ENCODE measurements at regions not wholly inside any gene's neighbourhood (a gene's known extent, or its start where the extent isn't known, plus 50 kb on each side); places are given as distances from the start of the nearest gene placed in this dataset.

GRCh38 chrX:69318651-69319340 lies 153.5 kb upstream of the PJA1 start:
- no peak for TF ChIP-seq CTCF (IDR thresholded peaks at IDR 0.05; ENCODE audit: insufficient read depth, low read length, severe bottlenecking)
- Histone ChIP-seq H3K27me3 (ENCODE audit: control insufficient read depth, insufficient read depth, low read length) (no peaks in the 10 kb centered on the region), H3K36me3 (ENCODE audit: control insufficient read depth, insufficient read depth, low read length) (no peaks in the 10 kb centered on the region), H3K4me3 (ENCODE audit: low read depth, low read length) (no peak overlapping the region)
- no peak for FAIRE-seq
- no peak for DNase-seq (ENCODE audit: low read depth)

- DNase-seq (ENCODE audit: low read depth): no peak
- Histone ChIP-seq H3K36me3 (ENCODE audit: control insufficient read depth, insufficient read depth, low read length) (no peaks in the 10 kb centered on the region), H3K27me3 (ENCODE audit: control insufficient read depth, insufficient read depth, low read length) (no peaks in the 10 kb centered on the region), H3K4me3 (ENCODE audit: low read depth, low read length) (no peak overlapping the region)
- FAIRE-seq: no peak
- TF ChIP-seq CTCF (IDR thresholded peaks at IDR 0.05; ENCODE audit: insufficient read depth, low read length, severe bottlenecking): no peak
These were observed 152.5 kb upstream of the PJA1 start for GRCh38 chrX:69317721-69318120.

- no peak for TF ChIP-seq CTCF (IDR thresholded peaks at IDR 0.05; ENCODE audit: insufficient read depth, low read length, severe bottlenecking)
- no peaks in the 10 kb centered on the region for H3K36me3 ChIP-seq (ENCODE audit: control insufficient read depth, insufficient read depth, low read length)
- DNase-seq (ENCODE audit: low read depth) (no peak), FAIRE-seq (no peak)
- no peaks in the 10 kb centered on the region for H3K27me3 ChIP-seq (ENCODE audit: control insufficient read depth, insufficient read depth, low read length)
- no peak overlapping the region for H3K4me3 ChIP-seq (ENCODE audit: low read depth, low read length)
These were observed 149.4 kb upstream of the PJA1 start for GRCh38 chrX:69314436-69315348.

- no peak for TF ChIP-seq CTCF (IDR thresholded peaks at IDR 0.05; ENCODE audit: insufficient read depth, low read length, severe bottlenecking)
- Histone ChIP-seq H3K4me3 (ENCODE audit: low read depth, low read length) (no peak overlapping the region), H3K27me3 (ENCODE audit: control insufficient read depth, insufficient read depth, low read length) (no peaks in the 10 kb centered on the region), H3K36me3 (ENCODE audit: control insufficient read depth, insufficient read depth, low read length) (no peaks in the 10 kb centered on the region)
- FAIRE-seq (no peak), DNase-seq (ENCODE audit: low read depth) (no peak)
These were observed 148.5 kb upstream of the PJA1 start for GRCh38 chrX:69313617-69314290.

GRCh38 chrX:69311936-69312670 lies 146.8 kb upstream of the PJA1 start:
- TF ChIP-seq CTCF (IDR thresholded peaks at IDR 0.05; ENCODE audit: insufficient read depth, low read length, severe bottlenecking): no peak
- Histone ChIP-seq H3K36me3 (ENCODE audit: control insufficient read depth, insufficient read depth, low read length) (no peaks in the 10 kb centered on the region), H3K27me3 (ENCODE audit: control insufficient read depth, insufficient read depth, low read length) (no peaks in the 10 kb centered on the region), H3K4me3 (ENCODE audit: low read depth, low read length) (no peak overlapping the region)
- no peak for DNase-seq (ENCODE audit: low read depth)
- no peak for FAIRE-seq
